ENCODE measurements at regions not wholly inside any gene's neighbourhood (a gene's known extent, or its start where the extent isn't known, plus 50 kb on each side); places are given as distances from the start of the nearest gene placed in this dataset.

- Mint-ChIP-seq H3K9me3 (peaks cover 0 to 17% (median 6%) of the 10 kb centered on the region in 7 donors), H3K36me3 (no peaks in the 10 kb centered on the region)
- ATAC-seq (ENCODE audit: low read depth in 2 of 2), result no peak
Measured at GRCh38 chr18:7373441-7373840, 142.6 kb downstream of the LRRC30 start.

GRCh38 chr18:7381307-7381706 lies 150.4 kb downstream of the LRRC30 start:
- Histone ChIP-seq H3K9me3 (ENCODE audit: control insufficient read depth in 2 of 2, low read length in 2 of 2) (no peaks in the 10 kb centered on the region), H3K36me3 (ENCODE audit: control insufficient read depth, insufficient read depth, low read length) (no peaks in the 10 kb centered on the region), H3K4me1 (ENCODE audit: control insufficient read depth, insufficient read depth, low read length, poor library complexity, severe bottlenecking) (no peaks in the 10 kb centered on the region), H3K27me3 (ENCODE audit: control insufficient read depth, insufficient read depth, low read length) (no peaks in the 10 kb centered on the region), H3K4me3 (ENCODE audit: low read depth, low read length) (no peak overlapping the region), H3K27ac (ENCODE audit: insufficient read depth, low read length, poor library complexity, severe bottlenecking) (no peak overlapping the region)
- Mint-ChIP-seq H3K4me1 (no peaks in the 10 kb centered on the region), H3K27ac (no peak overlapping the region), H3K36me3 (peaks cover 9% of the 10 kb centered on the region), H3K9me3 (peaks cover 0 to 15% (median 10%) of the 10 kb centered on the region in 7 donors), H3K27me3 (no peaks in the 10 kb centered on the region), H3K4me3 (no peak overlapping the region)
- DNase-seq (no peak), ATAC-seq (ENCODE audit: low read depth in 2 of 2) (no peak)

More at GRCh38 chr18:7373441-7373840, 142.6 kb downstream of the LRRC30 start:
- no peaks in the 10 kb centered on the region for H3K27me3 Mint-ChIP-seq
- no peak for DNase-seq
- H3K27ac ChIP-seq (ENCODE audit: insufficient read depth, low read length, poor library complexity, severe bottlenecking), result no peak overlapping the region
- H3K4me3 Mint-ChIP-seq, result no peak overlapping the region
- peaks cover 0 to 3% (median under 1%) of the 10 kb centered on the region in 4 donors for H3K4me1 Mint-ChIP-seq
- no peaks in the 10 kb centered on the region for H3K4me1 ChIP-seq (ENCODE audit: control insufficient read depth, insufficient read depth, low read length, poor library complexity, severe bottlenecking)
- H3K27ac Mint-ChIP-seq, result no peak overlapping the region
- no peaks in the 10 kb centered on the region for H3K36me3 ChIP-seq (ENCODE audit: control insufficient read depth, insufficient read depth, low read length)
- no peaks in the 10 kb centered on the region for H3K27me3 ChIP-seq (ENCODE audit: control insufficient read depth, insufficient read depth, low read length)
- no peak overlapping the region for H3K4me3 ChIP-seq (ENCODE audit: low read depth, low read length)
- no peaks in the 10 kb centered on the region for H3K9me3 ChIP-seq (ENCODE audit: control insufficient read depth in 2 of 2, low read length in 2 of 2)

GRCh38 chr18:7382328-7383001 lies 151.6 kb downstream of the LRRC30 start:
- no peaks in the 10 kb centered on the region for H3K27me3 Mint-ChIP-seq
- H3K4me3 Mint-ChIP-seq, result no peak overlapping the region
- Histone ChIP-seq H3K4me3 (ENCODE audit: low read depth, low read length) (no peak overlapping the region), H3K36me3 (ENCODE audit: control insufficient read depth, insufficient read depth, low read length) (no peaks in the 10 kb centered on the region), H3K27me3 (ENCODE audit: control insufficient read depth, insufficient read depth, low read length) (no peaks in the 10 kb centered on the region), H3K9me3 (ENCODE audit: control insufficient read depth in 2 of 2, low read length in 2 of 2) (no peaks in the 10 kb centered on the region), H3K4me1 (ENCODE audit: control insufficient read depth, insufficient read depth, low read length, poor library complexity, severe bottlenecking) (no peaks in the 10 kb centered on the region), H3K27ac (ENCODE audit: insufficient read depth, low read length, poor library complexity, severe bottlenecking) (no peak overlapping the region)
- ATAC-seq (ENCODE audit: low read depth in 2 of 2) (no peak), DNase-seq (no peak)
- no peaks in the 10 kb centered on the region for H3K4me1 Mint-ChIP-seq
- H3K27ac Mint-ChIP-seq, result no peak overlapping the region
- peaks cover 0 to 15% (median 9%) of the 10 kb centered on the region in 7 donors for H3K9me3 Mint-ChIP-seq
- H3K36me3 Mint-ChIP-seq, result peaks cover 9% of the 10 kb centered on the region

GRCh38 chr18:7383002-7383980 lies 152.4 kb downstream of the LRRC30 start:
- DNase-seq (no peak), ATAC-seq (ENCODE audit: low read depth in 2 of 2) (no peak)
- Histone ChIP-seq H3K27me3 (ENCODE audit: control insufficient read depth, insufficient read depth, low read length) (no peaks in the 10 kb centered on the region), H3K4me3 (ENCODE audit: low read depth, low read length) (no peak overlapping the region), H3K36me3 (ENCODE audit: control insufficient read depth, insufficient read depth, low read length) (no peaks in the 10 kb centered on the region), H3K27ac (ENCODE audit: insufficient read depth, low read length, poor library complexity, severe bottlenecking) (no peak overlapping the region), H3K9me3 (ENCODE audit: control insufficient read depth in 2 of 2, low read length in 2 of 2) (no peaks in the 10 kb centered on the region), H3K4me1 (ENCODE audit: control insufficient read depth, insufficient read depth, low read length, poor library complexity, severe bottlenecking) (no peaks in the 10 kb centered on the region)
- H3K27ac Mint-ChIP-seq, result no peak overlapping the region
- no peak overlapping the region for H3K4me3 Mint-ChIP-seq
- H3K9me3 Mint-ChIP-seq, result peaks cover 0 to 15% (median 9%) of the 10 kb centered on the region in 7 donors
- H3K27me3 Mint-ChIP-seq, result no peaks in the 10 kb centered on the region
- peaks cover 9% of the 10 kb centered on the region for H3K36me3 Mint-ChIP-seq
- no peaks in the 10 kb centered on the region for H3K4me1 Mint-ChIP-seq

- H3K27me3 ChIP-seq (ENCODE audit: control insufficient read depth, insufficient read depth, low read length), result no peaks in the 10 kb centered on the region
- no peak overlapping the region for H3K27ac ChIP-seq (ENCODE audit: insufficient read depth, low read length, poor library complexity, severe bottlenecking)
- ATAC-seq (ENCODE audit: low read depth in 2 of 2), result no peak
- H3K4me1 Mint-ChIP-seq, result no peaks in the 10 kb centered on the region
- H3K4me3 Mint-ChIP-seq, result no peak overlapping the region
- H3K4me3 ChIP-seq (ENCODE audit: low read depth, low read length), result no peak overlapping the region
- no peaks in the 10 kb centered on the region for H3K27me3 Mint-ChIP-seq
- no peaks in the 10 kb centered on the region for H3K4me1 ChIP-seq (ENCODE audit: control insufficient read depth, insufficient read depth, low read length, poor library complexity, severe bottlenecking)
- no peak for DNase-seq
- peaks cover 5% of the 10 kb centered on the region for H3K36me3 Mint-ChIP-seq
- no peak overlapping the region for H3K27ac Mint-ChIP-seq
- H3K9me3 ChIP-seq (ENCODE audit: control insufficient read depth in 2 of 2, low read length in 2 of 2), result no peaks in the 10 kb centered on the region
- H3K36me3 ChIP-seq (ENCODE audit: control insufficient read depth, insufficient read depth, low read length), result no peaks in the 10 kb centered on the region
- H3K9me3 Mint-ChIP-seq, result peaks cover 0 to 17% (median 8%) of the 10 kb centered on the region in 7 donors
Measured at GRCh38 chr18:7388741-7389140, 157.9 kb downstream of the LRRC30 start.

GRCh38 chr18:7390731-7391492 lies 160.0 kb downstream of the LRRC30 start:
- H3K36me3 ChIP-seq (ENCODE audit: control insufficient read depth, insufficient read depth, low read length), result no peaks in the 10 kb centered on the region
- H3K9me3 Mint-ChIP-seq, result peaks cover 0 to 14% (median 6%) of the 10 kb centered on the region in 7 donors
- no peak overlapping the region for H3K4me3 Mint-ChIP-seq
- H3K36me3 Mint-ChIP-seq, result no peaks in the 10 kb centered on the region
- H3K4me1 Mint-ChIP-seq, result no peaks in the 10 kb centered on the region
- no peak for ATAC-seq (ENCODE audit: low read depth in 2 of 2)
- no peak overlapping the region for H3K4me3 ChIP-seq (ENCODE audit: low read depth, low read length)
- H3K27me3 ChIP-seq (ENCODE audit: control insufficient read depth, insufficient read depth, low read length), result no peaks in the 10 kb centered on the region
- H3K27ac Mint-ChIP-seq, result peak overlapping the region in 1 of 3 donors; percentile 26
- H3K27ac ChIP-seq (ENCODE audit: insufficient read depth, low read length, poor library complexity, severe bottlenecking), result no peak overlapping the region
- H3K4me1 ChIP-seq (ENCODE audit: control insufficient read depth, insufficient read depth, low read length, poor library complexity, severe bottlenecking), result no peaks in the 10 kb centered on the region
- H3K9me3 ChIP-seq (ENCODE audit: control insufficient read depth in 2 of 2, low read length in 2 of 2), result no peaks in the 10 kb centered on the region
- no peak for DNase-seq
- H3K27me3 Mint-ChIP-seq, result no peaks in the 10 kb centered on the region

GRCh38 chr18:7393080-7393479 lies 162.2 kb downstream of the LRRC30 start:
- Histone ChIP-seq H3K9me3 (ENCODE audit: control insufficient read depth in 2 of 2, low read length in 2 of 2) (peaks cover 0 to 4% of the 10 kb centered on the region in 2 experiments), H3K4me3 (ENCODE audit: low read depth, low read length) (no peak overlapping the region), H3K27me3 (ENCODE audit: control insufficient read depth, insufficient read depth, low read length) (no peaks in the 10 kb centered on the region), H3K27ac (ENCODE audit: insufficient read depth, low read length, poor library complexity, severe bottlenecking) (no peak overlapping the region), H3K4me1 (ENCODE audit: control insufficient read depth, insufficient read depth, low read length, poor library complexity, severe bottlenecking) (no peaks in the 10 kb centered on the region), H3K36me3 (ENCODE audit: control insufficient read depth, insufficient read depth, low read length) (no peaks in the 10 kb centered on the region)
- H3K4me3 Mint-ChIP-seq, result no peak overlapping the region
- no peaks in the 10 kb centered on the region for H3K27me3 Mint-ChIP-seq
- ATAC-seq (ENCODE audit: low read depth in 2 of 2) (no peak), DNase-seq (no peak)
- H3K27ac Mint-ChIP-seq, result no peak overlapping the region
- no peaks in the 10 kb centered on the region for H3K4me1 Mint-ChIP-seq
- H3K36me3 Mint-ChIP-seq, result no peaks in the 10 kb centered on the region
- peaks cover 0 to 9% (median 8%) of the 10 kb centered on the region in 7 donors for H3K9me3 Mint-ChIP-seq
